Sigmoid colon (tissue), 6 donors: ENCODE measurements at regions not wholly inside any gene's neighbourhood (a gene's known extent, or its start where the extent isn't known, plus 50 kb on each side); places are given as distances from the start of the nearest gene placed in this dataset.

Experiments
- DNase-seq: peaks from one replicate; pipeline ENCODE4 v3.0.0-alpha.2; 2019
- H3K27ac ChIP-seq, 4 donors: fragments of 200-600 bp; sonication (generic); one replicate each; pipeline ENCODE4 v1.5.1; 2016 to 2019; ENCODE audit warnings: mild to moderate bottlenecking in 1 of 4
- H3K27me3 ChIP-seq, 3 donors: fragments of 200-600 bp; sonication (generic); one replicate each; pipeline ENCODE4 v1.5.1; 2019; ENCODE audit warnings: mild to moderate bottlenecking in 1 of 3
- H3K36me3 ChIP-seq, 4 donors: fragments of 200-600 bp; sonication (generic); one replicate each; pipeline ENCODE4 v1.5.1; 2016 to 2019
- H3K4me1 ChIP-seq, 4 donors: fragments of 200-600 bp; sonication (generic); one replicate each; pipeline ENCODE4 v1.5.1; 2017 to 2019
- H3K4me3 ChIP-seq, 4 donors: fragments of 200-600 bp; sonication (generic); one replicate each; pipeline ENCODE4 v1.5.1; 2017 to 2019; ENCODE audit warnings: mild to moderate bottlenecking in 2 of 4, moderate library complexity in 1 of 4
- H3K9me3 ChIP-seq, 4 donors: fragments of 200-600 bp in 3 of 4; sonication (generic) in 3 of 4; one replicate each; pipeline versions ENCODE4 v1.5.1 to v1.6.1; 2013 to 2019
- EP300 ChIP-seq, 4 donors: sonication (generic); formaldehyde crosslinking; IDR thresholded peaks; one replicate each; pipeline ENCODE4 v1.6.1; 2017; ENCODE audit warnings: antibody characterized with exemption in 4 of 4
- POLR2A ChIP-seq, 2 donors: fragments of 450-650 bp; IDR thresholded peaks; one replicate each; pipeline ENCODE4 v1.6.1; 2016; ENCODE audit warnings: antibody characterized with exemption in 2 of 2, mild to moderate bottlenecking in 2 of 2, moderate library complexity in 2 of 2
- POLR2AphosphoS5 ChIP-seq, 4 donors: sonication (generic); formaldehyde crosslinking; IDR thresholded peaks; one replicate each; pipeline ENCODE4 v1.6.1; 2017; ENCODE audit warnings: antibody characterized with exemption in 4 of 4
- WGBS, 2 donors: extraction: QIAGEN DNeasy Blood & Tissue Kit; methylation state at CpG; one replicate each; pipeline ENCODE4 v1.1.7; 2013; 5-methylcytosine and 5-hydroxymethylcytosine counted together
- intact Hi-C: fragments of 100-400 bp; cut with DNase I; formaldehyde crosslinking; loops from one replicate; pipeline ENCODE4 v1.15.1; 2023
- TF ChIP-seq, protein P1 (sequence below), 4 experiments: fragments of 450-650 bp in 3 of 4; fragments of 200-600 bp in 1 of 4; IDR thresholded peaks; one replicate each; pipeline ENCODE4 v1.5.1; 2016 to 2019; ENCODE audit warnings: antibody characterized with exemption in 4 of 4, mild to moderate bottlenecking in 3 of 4, moderate library complexity in 2 of 4
- donor health status: healthy with polysubstance abuse.
- donor health status: healthy.

DNA sequence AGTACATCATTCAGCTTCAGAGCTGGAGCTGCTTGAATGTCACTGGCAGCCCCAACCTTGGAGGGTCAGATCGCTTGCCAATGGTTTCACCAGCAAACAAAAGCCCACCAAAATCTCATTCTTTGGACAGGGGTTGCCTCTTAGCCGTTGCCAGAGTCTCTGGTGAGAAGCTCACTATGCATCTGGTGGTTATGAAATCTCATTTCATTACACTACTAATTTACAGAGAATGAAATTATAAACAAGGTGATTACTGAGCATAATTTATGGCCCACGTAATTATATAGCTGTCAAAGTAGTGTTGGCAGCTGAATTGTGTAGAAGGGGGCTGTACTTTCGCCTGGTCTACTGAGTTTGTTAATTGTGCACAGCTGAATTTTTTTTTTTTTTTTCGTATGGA is 688.9 kb upstream of the KIF2B start:
- Histone ChIP-seq H3K27ac (no peak overlapping the region), H3K4me3 (no peak overlapping the region), H3K4me1 (peaks cover 0 to 34% (median 0%) of the 10 kb centered on the region in 4 donors), H3K27me3 (no peaks in the 10 kb centered on the region), H3K36me3 (no peaks in the 10 kb centered on the region), H3K9me3 (no peaks in the 10 kb centered on the region)
- WGBS, 2 donors: 30 to 48% methylated on average over 5 of the region's 5 CpGs
- TF ChIP-seq, protein P1, sequence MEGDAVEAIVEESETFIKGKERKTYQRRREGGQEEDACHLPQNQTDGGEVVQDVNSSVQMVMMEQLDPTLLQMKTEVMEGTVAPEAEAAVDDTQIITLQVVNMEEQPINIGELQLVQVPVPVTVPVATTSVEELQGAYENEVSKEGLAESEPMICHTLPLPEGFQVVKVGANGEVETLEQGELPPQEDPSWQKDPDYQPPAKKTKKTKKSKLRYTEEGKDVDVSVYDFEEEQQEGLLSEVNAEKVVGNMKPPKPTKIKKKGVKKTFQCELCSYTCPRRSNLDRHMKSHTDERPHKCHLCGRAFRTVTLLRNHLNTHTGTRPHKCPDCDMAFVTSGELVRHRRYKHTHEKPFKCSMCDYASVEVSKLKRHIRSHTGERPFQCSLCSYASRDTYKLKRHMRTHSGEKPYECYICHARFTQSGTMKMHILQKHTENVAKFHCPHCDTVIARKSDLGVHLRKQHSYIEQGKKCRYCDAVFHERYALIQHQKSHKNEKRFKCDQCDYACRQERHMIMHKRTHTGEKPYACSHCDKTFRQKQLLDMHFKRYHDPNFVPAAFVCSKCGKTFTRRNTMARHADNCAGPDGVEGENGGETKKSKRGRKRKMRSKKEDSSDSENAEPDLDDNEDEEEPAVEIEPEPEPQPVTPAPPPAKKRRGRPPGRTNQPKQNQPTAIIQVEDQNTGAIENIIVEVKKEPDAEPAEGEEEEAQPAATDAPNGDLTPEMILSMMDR (IDR thresholded peaks at IDR 0.05): no peak
- TF ChIP-seq POLR2A (IDR thresholded peaks at IDR 0.05): no peak
- TF ChIP-seq POLR2AphosphoS5 (IDR thresholded peaks at IDR 0.05): no peak
- TF ChIP-seq EP300 (IDR thresholded peaks at IDR 0.05): no peak
- no peak for DNase-seq
- intact Hi-C loops: no loop called here

DNA sequence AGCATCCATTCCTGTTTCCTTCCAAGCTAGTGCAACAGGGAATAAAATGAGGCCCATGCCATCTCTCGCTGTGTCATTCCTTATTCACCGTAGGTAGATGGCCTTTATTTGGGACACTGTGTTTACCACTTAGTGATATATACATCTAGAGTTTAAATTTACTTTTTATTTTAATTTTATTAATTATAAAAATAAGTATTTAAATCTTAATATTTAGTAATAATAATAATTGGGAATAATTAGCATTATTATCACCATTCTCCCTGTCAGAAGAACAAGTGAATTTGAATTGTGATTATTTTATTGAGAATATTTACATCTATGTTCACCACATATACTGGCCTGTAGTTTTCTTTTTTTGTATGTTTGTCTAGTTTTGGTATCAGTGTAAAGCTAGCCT is 692.9 kb upstream of the KIF2B start:
- no peaks in the 10 kb centered on the region for H3K9me3 ChIP-seq
- intact Hi-C loops: no loop called here
- DNase-seq: no peak
- TF ChIP-seq, protein P1 (IDR thresholded peaks at IDR 0.05): no peak
- TF ChIP-seq EP300 (IDR thresholded peaks at IDR 0.05): no peak
- no peak for TF ChIP-seq POLR2AphosphoS5 (IDR thresholded peaks at IDR 0.05)
- TF ChIP-seq POLR2A (IDR thresholded peaks at IDR 0.05): no peak
- no peaks in the 10 kb centered on the region for H3K27me3 ChIP-seq
- WGBS, 2 donors: 97 to 99% methylated on average over 2 of the region's 2 CpGs
- H3K4me3 ChIP-seq: no peak overlapping the region
- no peak overlapping the region for H3K27ac ChIP-seq
- no peaks in the 10 kb centered on the region for H3K36me3 ChIP-seq
- peaks cover 0 to 19% (median 0%) of the 10 kb centered on the region in 4 donors for H3K4me1 ChIP-seq

DNA sequence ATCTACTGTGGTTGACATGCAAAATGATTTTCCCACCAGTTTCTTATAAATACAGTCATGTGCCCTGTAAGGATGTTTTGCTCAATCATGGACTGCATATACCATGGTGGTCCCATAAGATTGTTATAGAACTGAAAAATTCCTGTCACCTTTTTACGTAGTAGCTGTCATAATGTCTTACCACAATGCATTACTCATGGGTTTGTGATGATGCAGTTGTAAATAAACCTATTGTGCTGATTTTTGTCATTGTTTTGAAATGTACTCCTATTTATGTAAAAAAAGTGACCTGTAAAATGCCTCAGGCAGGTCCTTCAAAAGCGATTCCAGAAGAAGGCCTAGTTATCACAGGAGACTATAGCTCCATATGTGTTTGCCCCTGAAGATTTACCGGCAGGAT is 695.4 kb upstream of the KIF2B start:
- no peak for DNase-seq
- 89 to 91% methylated on average over 3 of the region's 3 CpGs for WGBS, 2 donors
- Histone ChIP-seq H3K9me3 (no peaks in the 10 kb centered on the region), H3K4me1 (peaks cover 0 to 2% (median 0%) of the 10 kb centered on the region in 4 donors), H3K27ac (no peak overlapping the region), H3K36me3 (no peaks in the 10 kb centered on the region), H3K27me3 (no peaks in the 10 kb centered on the region), H3K4me3 (no peak overlapping the region)
- TF ChIP-seq, protein P1 (IDR thresholded peaks at IDR 0.05): no peak
- TF ChIP-seq EP300 (IDR thresholded peaks at IDR 0.05) (no peak), POLR2A (IDR thresholded peaks at IDR 0.05) (no peak)
- intact Hi-C loops: no loop called here

DNA sequence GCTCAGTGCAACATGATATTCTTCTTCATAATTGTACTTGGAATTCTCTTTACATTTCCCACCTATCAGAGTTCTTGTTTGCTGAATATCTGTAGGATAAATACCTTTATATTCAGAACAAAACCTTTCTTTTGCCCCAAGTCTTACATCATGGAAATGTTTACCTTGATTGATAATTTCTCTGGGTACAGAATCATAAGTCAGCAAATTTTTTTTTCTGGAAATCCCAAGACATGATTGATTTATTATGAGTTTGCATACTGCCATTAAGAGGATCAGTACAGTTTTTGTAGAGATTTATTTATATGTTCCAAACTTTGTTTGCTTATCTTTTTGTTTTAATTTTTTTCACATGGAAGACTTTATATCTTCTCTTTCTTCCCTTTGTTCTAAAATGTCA is 699.8 kb upstream of the KIF2B start:
- Histone ChIP-seq H3K27ac (no peak overlapping the region), H3K4me1 (no peaks in the 10 kb centered on the region), H3K27me3 (no peaks in the 10 kb centered on the region), H3K36me3 (no peaks in the 10 kb centered on the region), H3K4me3 (no peak overlapping the region), H3K9me3 (peaks cover 0 to 2% (median 0%) of the 10 kb centered on the region in 4 donors)
- no peak for DNase-seq
- TF ChIP-seq POLR2A (IDR thresholded peaks at IDR 0.05) (no peak), EP300 (IDR thresholded peaks at IDR 0.05) (no peak), POLR2AphosphoS5 (IDR thresholded peaks at IDR 0.05) (no peak)
- TF ChIP-seq, protein P1 (IDR thresholded peaks at IDR 0.05): no peak
- intact Hi-C loops: no loop called here

DNA sequence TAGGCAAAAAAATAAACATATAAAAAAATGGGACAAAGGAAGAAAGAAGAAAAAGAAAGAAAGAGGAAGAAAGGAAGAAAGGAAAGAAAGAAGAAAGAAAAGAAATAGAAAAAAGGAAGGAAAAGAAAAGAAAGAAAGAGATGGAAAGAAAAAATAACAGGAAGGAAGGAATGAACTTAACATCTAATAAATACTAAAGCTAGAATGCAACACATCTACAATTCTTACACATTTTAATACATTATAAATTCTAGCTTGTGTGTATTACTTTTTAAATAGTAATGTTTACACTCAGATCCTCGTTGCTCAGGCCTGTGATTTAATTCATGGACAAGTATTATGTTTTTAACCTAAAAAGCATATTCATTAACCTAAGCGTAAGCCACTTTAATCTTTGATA is 703.0 kb upstream of the KIF2B start:
- no peak for TF ChIP-seq POLR2A (IDR thresholded peaks at IDR 0.05)
- TF ChIP-seq, protein P1 (IDR thresholded peaks at IDR 0.05): no peak
- TF ChIP-seq POLR2AphosphoS5 (IDR thresholded peaks at IDR 0.05): no peak
- no peak for TF ChIP-seq EP300 (IDR thresholded peaks at IDR 0.05)
- Histone ChIP-seq H3K27ac (no peak overlapping the region), H3K4me3 (no peak overlapping the region), H3K36me3 (no peaks in the 10 kb centered on the region), H3K4me1 (no peaks in the 10 kb centered on the region), H3K9me3 (peaks cover 0 to 2% (median 0%) of the 10 kb centered on the region in 4 donors), H3K27me3 (no peaks in the 10 kb centered on the region)
- 61 to 68% methylated on average over 2 of the region's 2 CpGs for WGBS, 2 donors
- no peak for DNase-seq
- intact Hi-C loops: no loop called here
